ENCODE measurements at regions not wholly inside any gene's neighbourhood (a gene's known extent, or its start where the extent isn't known, plus 50 kb on each side); places are given as distances from the start of the nearest gene placed in this dataset.

GRCh38 chr2:41949091-41949882, 98.5 kb upstream of the PKDCC start:
- TF ChIP-seq CTCF (IDR thresholded peaks at IDR 0.05; ENCODE audit: low read depth, low read length) (no peak), EZH2phosphoT487 (IDR thresholded peaks at IDR 0.05; ENCODE audit: low read depth) (no peak)
